ENCODE measurements at regions not wholly inside any gene's neighbourhood (a gene's known extent, or its start where the extent isn't known, plus 50 kb on each side); places are given as distances from the start of the nearest gene placed in this dataset.
A peak's percentile ranks its signal among the peaks of the same experiment; 100 is the strongest.

GRCh38 chr12:30827101-30828066, 72.6 kb upstream of the CAPRIN2 start:
- DNase-seq (ENCODE audit: low spot score): no peak

- DNase-seq (ENCODE audit: low spot score): no peak
Measured at GRCh38 chr12:30826276-30826675, 71.5 kb upstream of the CAPRIN2 start.

GRCh38 chr12:30825341-30825740, 70.6 kb upstream of the CAPRIN2 start:
- DNase-seq (ENCODE audit: low spot score): no peak

- DNase-seq (ENCODE audit: low spot score): no peak
Measured at GRCh38 chr12:30824311-30824710, 69.6 kb upstream of the CAPRIN2 start.

DNA sequence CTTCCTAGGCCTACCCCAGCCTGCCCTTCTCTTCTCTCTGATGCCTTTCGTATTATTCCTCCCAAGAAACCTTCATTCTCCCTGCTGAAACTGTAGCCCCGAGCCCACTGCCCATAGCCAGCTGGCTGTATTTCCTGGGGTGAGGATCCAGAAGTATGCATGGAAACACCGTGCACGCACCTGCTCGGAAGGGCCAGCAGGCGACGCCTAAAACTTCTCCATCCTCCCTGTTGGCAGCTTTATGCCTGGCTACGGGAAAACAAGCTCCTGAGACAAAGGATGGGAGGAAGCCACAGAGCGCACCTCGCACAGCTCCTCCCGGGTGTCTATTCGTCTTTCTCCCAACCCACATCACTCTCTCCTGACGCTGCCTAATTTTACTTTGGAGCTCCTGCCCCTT, 69.0 kb upstream of the CAPRIN2 start:
- no peak for DNase-seq (ENCODE audit: low spot score)

GRCh38 chr12:30823156-30823699, 68.5 kb upstream of the CAPRIN2 start:
- no peak for DNase-seq (ENCODE audit: low spot score)

DNA sequence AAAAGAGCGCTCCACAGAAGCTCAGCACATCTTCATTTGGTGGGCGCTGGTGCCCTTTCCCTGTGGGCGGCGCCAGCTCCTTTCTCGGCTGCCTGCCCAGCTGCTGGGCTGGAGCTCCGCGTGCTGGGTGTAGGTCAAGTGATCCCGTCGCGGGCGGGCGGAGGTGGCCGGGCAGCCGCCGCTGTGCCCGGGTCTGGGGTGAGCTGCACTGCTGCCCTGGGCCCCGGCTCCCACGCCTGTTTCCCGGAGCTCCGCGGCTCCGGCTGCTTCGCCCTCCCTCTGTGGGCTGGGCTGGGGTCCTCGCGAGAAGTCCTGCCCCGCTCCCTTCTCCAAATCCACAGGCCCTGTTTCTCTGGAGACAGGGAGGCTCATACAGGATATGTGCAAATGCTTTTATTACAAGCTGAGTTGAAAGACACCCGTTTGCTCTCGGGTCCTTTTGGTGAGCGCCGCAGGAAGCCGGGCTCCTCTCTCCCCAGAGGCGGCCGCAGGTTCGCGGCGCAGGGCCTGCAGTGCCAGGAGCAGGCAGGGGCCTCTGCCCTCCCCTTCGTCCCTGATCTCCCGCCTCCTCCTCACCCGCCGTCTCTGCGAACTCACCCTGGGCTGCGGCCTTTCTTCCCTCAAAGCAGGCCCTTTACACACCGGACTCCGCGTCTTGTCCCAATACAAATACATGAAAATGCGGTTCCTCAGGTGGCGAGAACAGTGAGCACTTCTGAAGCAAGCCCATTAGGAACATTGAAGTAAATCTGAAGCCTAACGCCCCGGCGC, 67.8 kb upstream of the CAPRIN2 start:
- peak; percentile 50 for DNase-seq (ENCODE audit: low spot score)

DNA sequence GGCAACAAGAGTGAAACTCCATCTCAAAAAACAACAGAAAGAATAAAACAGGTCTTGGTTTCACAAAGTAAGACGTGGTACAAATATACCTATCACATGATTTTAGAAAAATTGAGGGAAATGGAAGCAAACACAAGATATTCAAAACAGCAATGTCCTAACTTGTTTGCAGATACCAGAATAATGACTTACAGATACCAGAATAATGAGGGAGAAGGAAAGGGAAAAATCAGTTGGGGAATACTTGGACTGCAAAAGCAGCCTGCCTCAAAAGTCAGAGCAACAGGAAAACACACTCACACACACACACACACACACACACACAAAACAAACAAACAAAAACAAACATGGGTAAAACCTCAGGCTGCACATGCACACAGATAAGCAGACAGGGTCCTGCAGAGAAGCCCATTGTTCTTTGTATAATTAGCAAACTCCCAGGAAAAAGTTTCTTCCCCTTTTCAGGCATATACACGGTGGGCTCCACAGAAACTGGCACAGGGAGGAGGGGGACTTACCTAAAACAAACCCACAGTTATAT, 65.7 kb upstream of the CAPRIN2 start:
- DNase-seq (ENCODE audit: low spot score): no peak

GRCh38 chr12:30818562-30818961, 63.8 kb upstream of the CAPRIN2 start:
- no peak for DNase-seq (ENCODE audit: low spot score)

DNA sequence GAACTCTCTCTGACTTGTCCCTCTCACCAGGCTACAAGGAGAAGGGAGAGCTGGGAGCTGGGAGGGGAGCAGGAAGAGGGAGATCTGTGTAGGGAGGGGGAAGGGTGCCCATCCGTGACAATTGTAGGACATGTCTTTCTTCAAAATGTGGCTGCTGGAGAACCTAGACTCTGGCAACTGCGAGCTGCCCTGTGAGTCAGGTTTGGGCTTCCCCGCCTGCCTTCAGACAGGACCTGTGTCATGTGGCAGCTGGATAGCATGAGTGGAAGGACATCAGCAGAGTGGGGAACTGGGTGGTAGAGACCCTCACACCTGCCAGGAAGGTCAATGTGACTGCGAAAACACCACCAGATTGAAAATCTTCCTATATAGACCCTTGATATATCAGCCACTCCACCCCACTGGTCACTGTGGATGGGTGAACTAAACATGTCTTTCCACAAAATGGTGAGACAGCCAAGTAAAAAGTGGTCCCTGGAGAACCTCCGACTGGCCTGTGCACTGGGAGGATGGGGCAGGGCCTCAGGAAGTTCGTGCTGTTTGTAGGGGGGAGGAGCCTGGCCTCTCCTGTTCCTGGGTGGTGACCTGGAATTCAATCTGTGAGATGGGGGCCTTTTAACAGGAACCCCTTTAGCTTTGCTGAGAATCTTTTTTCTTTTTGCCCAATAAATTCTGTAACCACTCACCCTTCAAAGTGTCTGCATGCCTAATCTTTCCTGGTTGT, 62.2 kb upstream of the CAPRIN2 start:
- DNase-seq (ENCODE audit: low spot score): no peak

- no peak for DNase-seq (ENCODE audit: low spot score)
Measured at GRCh38 chr12:30814295-30814655, 59.5 kb upstream of the CAPRIN2 start.

DNA sequence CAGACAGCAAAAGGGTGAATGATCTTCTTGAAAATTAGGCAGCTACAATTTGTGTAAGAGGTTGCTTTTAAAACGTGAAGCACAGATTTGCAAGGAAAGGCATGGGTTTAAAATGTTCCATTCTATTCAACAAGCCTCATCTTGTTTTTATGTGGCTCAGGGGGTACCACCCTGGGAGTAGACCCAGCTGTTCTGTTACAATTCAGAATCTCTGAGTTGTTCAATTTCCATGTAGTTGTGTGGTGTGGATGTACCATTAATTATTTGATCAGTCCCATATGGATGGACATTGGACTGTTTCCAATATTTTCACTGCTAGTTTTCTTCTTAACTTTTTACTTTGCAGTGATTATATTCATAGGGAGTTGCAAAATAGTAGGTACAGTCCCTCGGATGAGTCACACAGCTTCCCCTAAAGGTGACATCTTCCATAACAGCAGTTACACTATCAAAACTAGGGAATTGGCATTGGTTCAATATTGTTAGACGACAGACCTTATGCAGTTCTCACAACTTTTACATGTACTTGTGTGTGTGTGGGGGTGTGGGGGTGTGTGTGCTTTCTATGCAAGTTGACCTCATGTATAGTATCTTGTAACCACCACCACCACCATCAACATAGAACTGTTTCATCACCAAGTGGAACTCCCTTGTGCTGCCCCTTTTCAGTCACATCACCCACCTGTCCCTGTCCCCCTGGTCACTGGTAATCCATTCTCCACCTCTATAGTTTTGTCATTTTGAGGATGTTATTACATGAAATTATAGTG, 59.0 kb upstream of the CAPRIN2 start:
- DNase-seq (ENCODE audit: low spot score): no peak

GRCh38 chr12:30811966-30812365, 57.2 kb upstream of the CAPRIN2 start:
- no peak for DNase-seq (ENCODE audit: low spot score)

DNA sequence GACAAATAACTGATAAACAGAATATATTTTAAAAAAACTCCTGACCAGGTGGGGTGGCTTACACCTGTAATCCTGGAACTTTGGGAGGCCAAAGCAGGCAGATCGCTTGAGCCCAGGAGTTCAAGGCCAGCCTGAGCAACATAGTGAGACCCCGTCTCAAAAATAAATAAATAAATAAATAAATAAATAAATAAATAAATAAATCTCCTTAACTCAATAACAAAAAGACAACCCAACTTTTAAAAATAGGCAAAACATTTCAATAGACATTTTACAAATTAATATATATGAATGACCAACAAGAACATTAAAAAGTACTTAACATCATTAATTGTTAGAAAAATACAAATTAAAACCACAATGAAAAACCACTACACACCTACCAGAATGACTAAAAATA, 56.2 kb upstream of the CAPRIN2 start:
- DNase-seq (ENCODE audit: low spot score): no peak

DNA sequence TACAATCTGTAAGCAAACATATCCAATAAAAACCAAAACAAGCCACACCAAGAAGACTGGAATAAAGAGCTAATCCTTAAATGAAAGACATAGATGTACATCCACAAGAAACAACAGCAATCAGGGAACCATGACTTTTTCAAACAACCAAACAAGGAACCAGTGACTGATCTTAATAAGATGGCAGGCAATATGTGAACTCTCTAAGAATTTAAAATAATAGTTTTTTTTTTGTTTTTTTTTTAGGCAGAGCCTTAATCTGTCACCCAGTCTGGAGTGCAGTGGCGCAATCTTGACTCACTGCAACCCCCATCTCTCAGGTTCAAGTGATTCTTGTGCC, 52.9 kb upstream of the CAPRIN2 start:
- no peak for DNase-seq (ENCODE audit: low spot score)

GRCh38 chr12:30806989-30807694, 52.4 kb upstream of the CAPRIN2 start:
- peak; percentile 87 for DNase-seq (ENCODE audit: low spot score)

DNA sequence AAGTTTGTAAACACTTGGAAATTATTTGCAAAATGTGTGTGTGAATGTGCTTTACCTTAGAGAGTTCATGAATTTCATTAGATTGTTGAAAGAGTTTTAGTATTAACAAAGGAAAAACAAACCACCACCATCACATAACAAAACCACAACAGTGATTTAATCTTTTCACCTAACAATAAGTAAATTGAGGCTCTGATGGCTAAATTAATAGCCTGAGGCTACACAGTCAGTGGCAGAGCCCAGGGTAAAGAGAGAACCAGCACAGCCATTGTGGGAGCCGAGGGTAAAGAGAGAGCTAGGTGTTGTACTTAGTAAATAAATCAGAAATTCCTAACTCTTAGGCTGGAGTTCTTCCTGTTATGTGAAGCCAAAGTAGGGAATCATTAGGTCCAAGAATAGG, 51.2 kb upstream of the CAPRIN2 start:
- DNase-seq (ENCODE audit: low spot score): no peak
